ENCODE measurements at regions not wholly inside any gene's neighbourhood (a gene's known extent, or its start where the extent isn't known, plus 50 kb on each side); places are given as distances from the start of the nearest gene placed in this dataset.
A peak's percentile ranks its signal among the peaks of the same experiment; 100 is the strongest.

DNA sequence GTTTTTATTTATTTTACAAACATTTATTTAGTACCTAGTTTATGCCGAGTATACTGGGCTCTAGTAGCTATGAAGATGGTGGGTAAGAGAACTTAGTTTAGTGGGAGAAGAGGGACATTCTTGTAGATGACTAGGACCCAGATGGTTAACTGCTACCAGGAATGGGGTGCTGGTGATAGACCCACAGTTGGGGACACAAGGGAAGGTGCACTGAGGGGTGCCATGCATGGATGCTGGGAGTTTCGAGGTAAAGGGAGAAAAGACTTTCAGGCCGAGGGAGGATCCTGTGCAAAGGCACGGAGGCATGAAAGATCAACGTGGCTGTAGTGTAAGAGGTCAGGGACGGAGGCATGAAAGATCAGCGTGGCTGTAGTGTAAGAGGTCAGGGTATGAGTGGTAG lies 204.2 kb upstream of the HABP2 start:
- H3K9ac ChIP-seq (ENCODE audit: insufficient read depth, low read length), result no peak overlapping the region
- no peaks in the 10 kb centered on the region for H3K9me3 ChIP-seq (ENCODE audit: control insufficient read depth, insufficient read depth, low read depth, low read length)
- no peaks in the 10 kb centered on the region for H4K20me1 ChIP-seq (ENCODE audit: control insufficient read depth, extremely low read depth, insufficient read depth, low read length)
- no peak overlapping the region for H3K4me2 ChIP-seq (ENCODE audit: extremely low read depth, insufficient read depth, low read length)
- H3K4me1 ChIP-seq (ENCODE audit: control insufficient read depth, extremely low read depth, insufficient read depth, low read length), result no peaks in the 10 kb centered on the region
- H3K27ac ChIP-seq (ENCODE audit: insufficient read depth, low read length), result no peak overlapping the region
- DNase-seq (ENCODE audit: low read depth in 2 of 2), result no peak
- no peaks in the 10 kb centered on the region for H3K36me3 ChIP-seq (ENCODE audit: control insufficient read depth, insufficient read depth, low read length)
- no peak overlapping the region for H3K4me3 ChIP-seq (replicated peaks in 1 of 4; ENCODE audit: control extremely low read depth in 1 of 4, insufficient read depth in 1 of 4, low read depth in 3 of 4, low read length in 4 of 4)
- no peaks in the 10 kb centered on the region for H3K79me2 ChIP-seq (ENCODE audit: control insufficient read depth, insufficient read depth, low read length)
- no peak overlapping the region for H2AFZ ChIP-seq (ENCODE audit: low read length)
- TF ChIP-seq, protein P1, sequence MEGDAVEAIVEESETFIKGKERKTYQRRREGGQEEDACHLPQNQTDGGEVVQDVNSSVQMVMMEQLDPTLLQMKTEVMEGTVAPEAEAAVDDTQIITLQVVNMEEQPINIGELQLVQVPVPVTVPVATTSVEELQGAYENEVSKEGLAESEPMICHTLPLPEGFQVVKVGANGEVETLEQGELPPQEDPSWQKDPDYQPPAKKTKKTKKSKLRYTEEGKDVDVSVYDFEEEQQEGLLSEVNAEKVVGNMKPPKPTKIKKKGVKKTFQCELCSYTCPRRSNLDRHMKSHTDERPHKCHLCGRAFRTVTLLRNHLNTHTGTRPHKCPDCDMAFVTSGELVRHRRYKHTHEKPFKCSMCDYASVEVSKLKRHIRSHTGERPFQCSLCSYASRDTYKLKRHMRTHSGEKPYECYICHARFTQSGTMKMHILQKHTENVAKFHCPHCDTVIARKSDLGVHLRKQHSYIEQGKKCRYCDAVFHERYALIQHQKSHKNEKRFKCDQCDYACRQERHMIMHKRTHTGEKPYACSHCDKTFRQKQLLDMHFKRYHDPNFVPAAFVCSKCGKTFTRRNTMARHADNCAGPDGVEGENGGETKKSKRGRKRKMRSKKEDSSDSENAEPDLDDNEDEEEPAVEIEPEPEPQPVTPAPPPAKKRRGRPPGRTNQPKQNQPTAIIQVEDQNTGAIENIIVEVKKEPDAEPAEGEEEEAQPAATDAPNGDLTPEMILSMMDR (conservative IDR thresholded peaks at IDR 0.05 in 1 of 2, IDR thresholded peaks at IDR 0.05 in 1 of 2; ENCODE audit: low read depth in 1 of 2, low read length in 2 of 2), result no peak
- no peak for TF ChIP-seq EZH2 (IDR thresholded peaks at IDR 0.05; ENCODE audit: low read length, missing control alignments)
- no peaks in the 10 kb centered on the region for H3K27me3 ChIP-seq (ENCODE audit: control insufficient read depth, insufficient read depth, low read length)

DNA sequence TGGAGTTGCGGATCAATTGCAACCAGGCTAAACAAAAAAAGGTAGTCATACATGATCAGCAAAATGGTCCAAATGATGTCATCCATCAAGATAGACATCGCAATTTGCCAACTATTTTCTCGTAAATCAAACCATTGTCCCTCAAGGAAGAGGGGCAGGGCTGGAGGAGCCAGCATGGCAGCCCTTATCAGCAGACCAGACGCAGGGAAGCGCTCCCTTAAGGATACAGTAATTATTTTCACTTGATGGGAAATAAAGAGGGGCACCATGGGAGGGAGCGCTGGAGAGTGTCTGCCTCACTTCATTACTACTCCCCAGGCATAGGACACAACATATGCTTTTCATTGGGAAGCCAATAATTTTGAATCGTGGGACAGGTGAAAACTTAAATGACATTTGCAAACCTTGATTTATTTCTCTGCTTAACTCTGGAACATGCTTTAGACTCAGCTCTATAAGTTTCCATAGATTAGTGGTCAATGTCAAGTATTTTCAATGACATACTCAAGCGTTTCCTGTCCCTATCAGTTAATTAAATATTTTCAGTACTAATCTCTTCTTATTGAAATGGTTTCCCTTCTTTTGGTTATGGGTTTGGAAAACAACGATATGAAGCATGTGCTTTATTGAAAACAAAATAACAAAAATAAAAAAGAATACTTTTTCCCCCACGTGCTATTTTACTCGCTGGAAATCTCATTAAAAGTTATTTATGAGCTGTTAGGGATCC lies 202.4 kb upstream of the HABP2 start:
- Histone ChIP-seq H3K9ac (ENCODE audit: insufficient read depth, low read length) (no peak overlapping the region), H3K4me1 (ENCODE audit: control insufficient read depth, extremely low read depth, insufficient read depth, low read length) (no peaks in the 10 kb centered on the region), H3K27ac (ENCODE audit: insufficient read depth, low read length) (no peak overlapping the region), H4K20me1 (ENCODE audit: control insufficient read depth, extremely low read depth, insufficient read depth, low read length) (no peaks in the 10 kb centered on the region), H2AFZ (ENCODE audit: low read length) (no peak overlapping the region), H3K4me3 (replicated peaks in 1 of 4; ENCODE audit: control extremely low read depth in 1 of 4, insufficient read depth in 1 of 4, low read depth in 3 of 4, low read length in 4 of 4) (no peak overlapping the region), H3K36me3 (ENCODE audit: control insufficient read depth, insufficient read depth, low read length) (no peaks in the 10 kb centered on the region), H3K79me2 (ENCODE audit: control insufficient read depth, insufficient read depth, low read length) (no peaks in the 10 kb centered on the region), H3K9me3 (ENCODE audit: control insufficient read depth, insufficient read depth, low read depth, low read length) (no peaks in the 10 kb centered on the region), H3K4me2 (ENCODE audit: extremely low read depth, insufficient read depth, low read length) (no peak overlapping the region), H3K27me3 (ENCODE audit: control insufficient read depth, insufficient read depth, low read length) (no peaks in the 10 kb centered on the region)
- TF ChIP-seq EZH2 (IDR thresholded peaks at IDR 0.05; ENCODE audit: low read length, missing control alignments), result no peak
- TF ChIP-seq, protein P1 (conservative IDR thresholded peaks at IDR 0.05 in 1 of 2, IDR thresholded peaks at IDR 0.05 in 1 of 2; ENCODE audit: low read depth in 1 of 2, low read length in 2 of 2), result no peak
- DNase-seq (ENCODE audit: low read depth in 2 of 2), result no peak

DNA sequence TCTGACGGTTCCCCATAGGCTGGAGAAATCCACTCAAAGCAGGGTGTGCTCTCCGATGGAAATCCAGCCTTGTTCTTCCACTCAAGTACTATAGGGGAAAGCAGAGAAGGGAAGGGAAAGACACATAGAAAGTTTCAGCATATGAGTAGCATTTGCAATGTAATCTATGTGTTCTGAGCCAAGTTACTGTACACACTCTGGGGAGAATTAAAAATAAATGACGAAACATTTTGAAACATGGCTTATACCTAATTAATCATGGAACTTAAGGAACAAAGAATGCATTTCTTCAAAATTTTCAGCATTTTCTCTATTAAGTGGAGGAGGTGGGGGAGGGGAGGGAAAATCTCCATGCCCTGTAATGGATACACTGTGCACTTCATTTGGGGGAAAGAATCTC lies 198.1 kb upstream of the HABP2 start:
- H4K20me1 ChIP-seq (ENCODE audit: control insufficient read depth, extremely low read depth, insufficient read depth, low read length), result no peaks in the 10 kb centered on the region
- H3K9ac ChIP-seq (ENCODE audit: insufficient read depth, low read length), result no peak overlapping the region
- H3K79me2 ChIP-seq (ENCODE audit: control insufficient read depth, insufficient read depth, low read length), result no peaks in the 10 kb centered on the region
- no peak for TF ChIP-seq EZH2 (IDR thresholded peaks at IDR 0.05; ENCODE audit: low read length, missing control alignments)
- TF ChIP-seq, protein P1 (conservative IDR thresholded peaks at IDR 0.05 in 1 of 2, IDR thresholded peaks at IDR 0.05 in 1 of 2; ENCODE audit: low read depth in 1 of 2, low read length in 2 of 2), result no peak
- no peaks in the 10 kb centered on the region for H3K4me1 ChIP-seq (ENCODE audit: control insufficient read depth, extremely low read depth, insufficient read depth, low read length)
- H3K36me3 ChIP-seq (ENCODE audit: control insufficient read depth, insufficient read depth, low read length), result no peaks in the 10 kb centered on the region
- no peaks in the 10 kb centered on the region for H3K9me3 ChIP-seq (ENCODE audit: control insufficient read depth, insufficient read depth, low read depth, low read length)
- H2AFZ ChIP-seq (ENCODE audit: low read length), result no peak overlapping the region
- no peak overlapping the region for H3K4me3 ChIP-seq (replicated peaks in 1 of 4; ENCODE audit: control extremely low read depth in 1 of 4, insufficient read depth in 1 of 4, low read depth in 3 of 4, low read length in 4 of 4)
- H3K27me3 ChIP-seq (ENCODE audit: control insufficient read depth, insufficient read depth, low read length), result no peaks in the 10 kb centered on the region
- H3K27ac ChIP-seq (ENCODE audit: insufficient read depth, low read length), result no peak overlapping the region
- peak in 1 of 2 donors; percentile 30 for DNase-seq (ENCODE audit: low read depth in 2 of 2)
- no peak overlapping the region for H3K4me2 ChIP-seq (ENCODE audit: extremely low read depth, insufficient read depth, low read length)

Data from fibroblast of lung (primary cell).